H1 (cell line): ENCODE measurements at regions not wholly inside any gene's neighbourhood (a gene's known extent, or its start where the extent isn't known, plus 50 kb on each side); places are given as distances from the start of the nearest gene placed in this dataset.

ENCODE experiments used
- HDAC2 ChIP-seq, 2 experiments: fragments of 300-600 bp in 1 of 2; sonication (generic) in 1 of 2; IDR thresholded peaks; 2 replicates each; pipeline ENCODE4 v1.6.1; 2011 to 2012; ENCODE audit warnings: low read depth in 2 of 2, low read length in 2 of 2, mild to moderate bottlenecking in 2 of 2, moderate library complexity in 2 of 2, borderline replicate concordance in 1 of 2, inconsistent platforms in 1 of 2
- POLR2A ChIP-seq, 2 experiments: IDR thresholded peaks; 1 replicate in 1 of 2; 2 replicates in 1 of 2; pipeline ENCODE4 v1.6.1; 2011; ENCODE audit warnings: low read depth in 2 of 2, low read length in 2 of 2, mild to moderate bottlenecking in 2 of 2; ENCODE audit errors: control extremely low read depth in 1 of 2
- SP1 ChIP-seq: IDR thresholded peaks from 2 replicates; pipeline ENCODE4 v1.6.1; 2011; ENCODE audit warnings: low read depth, low read length
- TF ChIP-seq, protein P1 (sequence below), 3 experiments: IDR thresholded peaks; 1 replicate in 2 of 3; 2 replicates in 1 of 3; pipeline versions ENCODE4 v1.5.1 to v1.6.1; 2011; ENCODE audit warnings: low read length in 3 of 3, mild to moderate bottlenecking in 3 of 3, inconsistent platforms in 2 of 3, low read depth in 1 of 3, moderate library complexity in 1 of 3; ENCODE audit not compliant: insufficient read depth in 1 of 3; ENCODE audit errors: control extremely low read depth in 1 of 3
- TF ChIP-seq, protein P2 (sequence below): IDR thresholded peaks from 2 replicates; pipeline ENCODE4 v1.6.1; 2011; ENCODE audit warnings: low read length, improper control_type of control experiment

DNA sequence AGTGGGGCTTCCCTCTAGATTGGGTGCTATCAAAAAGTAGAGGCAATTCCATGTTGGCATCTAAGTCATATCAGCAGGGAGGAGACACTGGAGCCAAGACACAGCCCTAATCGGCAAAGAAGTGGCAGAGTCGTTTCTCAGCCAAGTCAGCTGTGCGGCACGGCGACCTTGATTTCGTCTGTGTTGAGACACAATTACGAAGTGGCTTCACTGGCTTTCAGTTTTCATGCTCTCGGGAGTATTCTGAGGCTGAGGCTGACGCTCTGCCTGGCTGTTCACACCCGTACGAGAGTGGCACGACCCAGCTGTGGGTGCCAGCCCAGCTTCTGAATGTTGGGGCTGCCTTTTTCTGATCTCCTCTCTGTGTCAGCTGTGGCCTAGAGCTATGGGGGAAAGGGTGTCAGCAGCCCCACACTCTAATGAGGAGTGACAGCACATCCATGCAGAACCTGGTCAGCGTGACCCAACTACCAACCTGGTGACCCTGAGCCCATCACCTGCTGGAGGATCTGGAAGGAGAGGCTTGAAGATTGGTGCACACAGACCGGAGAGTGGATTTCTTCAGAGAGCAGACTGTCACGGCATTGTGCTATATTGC is 105.7 kb upstream of the TMEM45B start:
- TF ChIP-seq POLR2A (IDR thresholded peaks at IDR 0.05; ENCODE audit: control extremely low read depth in 1 of 2, low read depth in 2 of 2, low read length in 2 of 2) (no peak), SP1 (no peak), HDAC2 (IDR thresholded peaks at IDR 0.05; ENCODE audit: borderline replicate concordance in 1 of 2, low read depth in 2 of 2, low read length in 2 of 2) (no peak)
- TF ChIP-seq, protein P1, sequence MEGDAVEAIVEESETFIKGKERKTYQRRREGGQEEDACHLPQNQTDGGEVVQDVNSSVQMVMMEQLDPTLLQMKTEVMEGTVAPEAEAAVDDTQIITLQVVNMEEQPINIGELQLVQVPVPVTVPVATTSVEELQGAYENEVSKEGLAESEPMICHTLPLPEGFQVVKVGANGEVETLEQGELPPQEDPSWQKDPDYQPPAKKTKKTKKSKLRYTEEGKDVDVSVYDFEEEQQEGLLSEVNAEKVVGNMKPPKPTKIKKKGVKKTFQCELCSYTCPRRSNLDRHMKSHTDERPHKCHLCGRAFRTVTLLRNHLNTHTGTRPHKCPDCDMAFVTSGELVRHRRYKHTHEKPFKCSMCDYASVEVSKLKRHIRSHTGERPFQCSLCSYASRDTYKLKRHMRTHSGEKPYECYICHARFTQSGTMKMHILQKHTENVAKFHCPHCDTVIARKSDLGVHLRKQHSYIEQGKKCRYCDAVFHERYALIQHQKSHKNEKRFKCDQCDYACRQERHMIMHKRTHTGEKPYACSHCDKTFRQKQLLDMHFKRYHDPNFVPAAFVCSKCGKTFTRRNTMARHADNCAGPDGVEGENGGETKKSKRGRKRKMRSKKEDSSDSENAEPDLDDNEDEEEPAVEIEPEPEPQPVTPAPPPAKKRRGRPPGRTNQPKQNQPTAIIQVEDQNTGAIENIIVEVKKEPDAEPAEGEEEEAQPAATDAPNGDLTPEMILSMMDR (IDR thresholded peaks at IDR 0.05; ENCODE audit: control extremely low read depth in 1 of 3, insufficient read depth in 1 of 3, low read depth in 1 of 3, low read length in 3 of 3): no peak
- TF ChIP-seq, protein P2, sequence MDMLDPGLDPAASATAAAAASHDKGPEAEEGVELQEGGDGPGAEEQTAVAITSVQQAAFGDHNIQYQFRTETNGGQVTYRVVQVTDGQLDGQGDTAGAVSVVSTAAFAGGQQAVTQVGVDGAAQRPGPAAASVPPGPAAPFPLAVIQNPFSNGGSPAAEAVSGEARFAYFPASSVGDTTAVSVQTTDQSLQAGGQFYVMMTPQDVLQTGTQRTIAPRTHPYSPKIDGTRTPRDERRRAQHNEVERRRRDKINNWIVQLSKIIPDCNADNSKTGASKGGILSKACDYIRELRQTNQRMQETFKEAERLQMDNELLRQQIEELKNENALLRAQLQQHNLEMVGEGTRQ: no peak
